ENCODE measurements at regions not wholly inside any gene's neighbourhood (a gene's known extent, or its start where the extent isn't known, plus 50 kb on each side); places are given as distances from the start of the nearest gene placed in this dataset.

GRCh38 chr1:229985613-229986010 is 81.4 kb upstream of the GALNT2 start:
- Mint-ChIP-seq H3K4me1 (no peaks in the 10 kb centered on the region), H3K4me3 (no peak overlapping the region), H3K9me3 (peaks cover 3% of the 10 kb centered on the region; the same call in 1 of the 2 replicates), H3K36me3 (no peaks in the 10 kb centered on the region), H3K27me3 (ENCODE audit: low read depth) (no peaks in the 10 kb centered on the region; the same call in 1 of the 2 replicates), H3K27ac (no peak overlapping the region)
- TF ChIP-seq, protein P1, sequence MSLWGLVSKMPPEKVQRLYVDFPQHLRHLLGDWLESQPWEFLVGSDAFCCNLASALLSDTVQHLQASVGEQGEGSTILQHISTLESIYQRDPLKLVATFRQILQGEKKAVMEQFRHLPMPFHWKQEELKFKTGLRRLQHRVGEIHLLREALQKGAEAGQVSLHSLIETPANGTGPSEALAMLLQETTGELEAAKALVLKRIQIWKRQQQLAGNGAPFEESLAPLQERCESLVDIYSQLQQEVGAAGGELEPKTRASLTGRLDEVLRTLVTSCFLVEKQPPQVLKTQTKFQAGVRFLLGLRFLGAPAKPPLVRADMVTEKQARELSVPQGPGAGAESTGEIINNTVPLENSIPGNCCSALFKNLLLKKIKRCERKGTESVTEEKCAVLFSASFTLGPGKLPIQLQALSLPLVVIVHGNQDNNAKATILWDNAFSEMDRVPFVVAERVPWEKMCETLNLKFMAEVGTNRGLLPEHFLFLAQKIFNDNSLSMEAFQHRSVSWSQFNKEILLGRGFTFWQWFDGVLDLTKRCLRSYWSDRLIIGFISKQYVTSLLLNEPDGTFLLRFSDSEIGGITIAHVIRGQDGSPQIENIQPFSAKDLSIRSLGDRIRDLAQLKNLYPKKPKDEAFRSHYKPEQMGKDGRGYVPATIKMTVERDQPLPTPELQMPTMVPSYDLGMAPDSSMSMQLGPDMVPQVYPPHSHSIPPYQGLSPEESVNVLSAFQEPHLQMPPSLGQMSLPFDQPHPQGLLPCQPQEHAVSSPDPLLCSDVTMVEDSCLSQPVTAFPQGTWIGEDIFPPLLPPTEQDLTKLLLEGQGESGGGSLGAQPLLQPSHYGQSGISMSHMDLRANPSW (CRISPR knock-in tag; conservative IDR thresholded peaks at IDR 0.05; ENCODE audit: low read depth), result no peak
- no peak for TF ChIP-seq NR1H2 (CRISPR knock-in tag; IDR thresholded peaks at IDR 0.05)
- TF ChIP-seq ZNF671 (CRISPR knock-in tag; IDR thresholded peaks at IDR 0.05), result no peak
- no peak for TF ChIP-seq AFF4 (CRISPR knock-in tag; IDR thresholded peaks at IDR 0.05; ENCODE audit: borderline replicate concordance)
- TF ChIP-seq ZNF416 (CRISPR knock-in tag; IDR thresholded peaks at IDR 0.05), result no peak
- TF ChIP-seq ZNF138 (CRISPR knock-in tag; conservative IDR thresholded peaks at IDR 0.05), result no peak
- TF ChIP-seq, protein P2, sequence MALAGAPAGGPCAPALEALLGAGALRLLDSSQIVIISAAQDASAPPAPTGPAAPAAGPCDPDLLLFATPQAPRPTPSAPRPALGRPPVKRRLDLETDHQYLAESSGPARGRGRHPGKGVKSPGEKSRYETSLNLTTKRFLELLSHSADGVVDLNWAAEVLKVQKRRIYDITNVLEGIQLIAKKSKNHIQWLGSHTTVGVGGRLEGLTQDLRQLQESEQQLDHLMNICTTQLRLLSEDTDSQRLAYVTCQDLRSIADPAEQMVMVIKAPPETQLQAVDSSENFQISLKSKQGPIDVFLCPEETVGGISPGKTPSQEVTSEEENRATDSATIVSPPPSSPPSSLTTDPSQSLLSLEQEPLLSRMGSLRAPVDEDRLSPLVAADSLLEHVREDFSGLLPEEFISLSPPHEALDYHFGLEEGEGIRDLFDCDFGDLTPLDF (CRISPR knock-in tag; IDR thresholded peaks at IDR 0.05), result no peak
- ChIA-PET POLR2A (no interaction called here), CTCF (interaction anchor here (1.2 kb wide), 1 partner anchor 13 kb away, joined by 3 read pairs; no protein-coding TSS in a partner anchor)
- ATAC-seq (no peak), DNase-seq (ENCODE audit: low spot score) (no peak)

- ChIA-PET CTCF (interaction anchor here (1.2 to 1.3 kb wide), 2 partner anchors 14 to 125 kb away, joined by 3 to 4 read pairs; no protein-coding TSS in a partner anchor), POLR2A (interaction anchor here (0.5 kb wide), 1 partner anchor 105 kb away, joined by 10 read pairs; no protein-coding TSS in a partner anchor)
- no peak for TF ChIP-seq JAZF1 (CRISPR knock-in tag; IDR thresholded peaks at IDR 0.05)
- TF ChIP-seq, protein P2 (CRISPR knock-in tag; IDR thresholded peaks at IDR 0.05), result no peak
- no peak for TF ChIP-seq SP1 (CRISPR knock-in tag; conservative IDR thresholded peaks at IDR 0.05)
- no peak for TF ChIP-seq RELA (CRISPR knock-in tag; IDR thresholded peaks at IDR 0.05; ENCODE audit: borderline replicate concordance)
- no peak for TF ChIP-seq NR3C1 (CRISPR knock-in tag; conservative IDR thresholded peaks at IDR 0.05; ENCODE audit: low read depth)
- no peak for TF ChIP-seq ZSCAN18 (CRISPR knock-in tag; IDR thresholded peaks at IDR 0.05)
- no peak for TF ChIP-seq CBFB (CRISPR knock-in tag; IDR thresholded peaks at IDR 0.05; ENCODE audit: low read depth)
- TF ChIP-seq TCF7 (CRISPR knock-in tag; IDR thresholded peaks at IDR 0.05; ENCODE audit: low read depth), result no peak
- no peak for TF ChIP-seq FOXK1 (CRISPR knock-in tag; IDR thresholded peaks at IDR 0.05)
- no peak for TF ChIP-seq TEAD4 (CRISPR knock-in tag; IDR thresholded peaks at IDR 0.05)
- TF ChIP-seq MYBL2 (CRISPR knock-in tag; IDR thresholded peaks at IDR 0.05), result no peak
- TF ChIP-seq ZNF317 (CRISPR knock-in tag; IDR thresholded peaks at IDR 0.05; ENCODE audit: borderline replicate concordance, low read depth), result no peak
- no peak for TF ChIP-seq CREB1 (CRISPR knock-in tag; IDR thresholded peaks at IDR 0.05)
- no peak for TF ChIP-seq MXD4 (CRISPR knock-in tag; IDR thresholded peaks at IDR 0.05; ENCODE audit: borderline replicate concordance)
- Mint-ChIP-seq H3K9me3 (peaks cover 3% of the 10 kb centered on the region; the same call in 1 of the 2 replicates), H3K36me3 (no peaks in the 10 kb centered on the region), H3K27me3 (ENCODE audit: low read depth) (no peaks in the 10 kb centered on the region; the same call in 1 of the 2 replicates), H3K4me3 (no peak overlapping the region), H3K4me1 (no peaks in the 10 kb centered on the region), H3K27ac (no peak overlapping the region)
- ATAC-seq (no peak), DNase-seq (ENCODE audit: low spot score) (no peak)
These were observed 80.2 kb upstream of the GALNT2 start for GRCh38 chr1:229986737-229987337.
